GM18909 (cell line): ENCODE measurements at regions not wholly inside any gene's neighbourhood (a gene's known extent, or its start where the extent isn't known, plus 50 kb on each side); places are given as distances from the start of the nearest gene placed in this dataset.
"Not testable (repeated sequence)": the region's sequence is repeated elsewhere in the genome, so short reads cannot be mapped to it uniquely, and the experiment has no call there.

ENCODE experiments used
- ATAC-seq: cut with Tn5 transposase; IDR thresholded peaks from one replicate; pipeline ENCODE4 v1.9.1; 2021; ENCODE audit warnings: mild to moderate bottlenecking; ENCODE audit not compliant: unreplicated experiment, poor library complexity

DNA sequence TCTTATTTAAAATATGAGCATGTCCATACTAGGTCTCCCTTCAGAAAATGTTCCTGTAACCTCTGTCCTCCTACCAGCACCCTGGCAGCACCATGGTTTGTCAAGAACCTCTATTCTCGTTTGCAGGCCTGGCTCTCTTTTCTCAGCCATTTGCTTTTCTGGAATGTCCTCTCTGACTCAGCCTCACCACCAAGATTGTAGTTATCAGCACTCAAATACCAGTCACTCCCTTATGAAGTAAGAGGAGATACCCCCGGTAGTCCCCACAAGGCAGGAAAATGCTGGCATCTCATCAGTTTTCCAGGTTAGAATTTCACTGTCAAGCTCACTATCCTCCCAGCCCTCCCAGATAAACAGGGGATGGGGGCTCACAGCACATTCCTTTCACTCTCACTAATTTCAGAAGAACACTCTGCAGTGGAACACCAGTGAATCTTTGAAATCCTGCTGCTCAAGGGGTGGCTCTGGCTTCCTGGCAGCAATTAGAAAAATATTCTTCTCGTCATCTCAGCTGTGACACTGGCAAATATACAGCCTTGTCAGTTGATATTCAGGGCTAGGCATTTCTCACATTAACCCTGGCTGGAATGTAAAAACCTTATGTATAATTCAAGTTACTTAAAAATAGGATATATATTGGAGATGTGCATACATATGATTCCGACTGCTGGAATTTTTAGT, 129.2 kb downstream of the TBX18 start:
- ATAC-seq, result no peak

DNA sequence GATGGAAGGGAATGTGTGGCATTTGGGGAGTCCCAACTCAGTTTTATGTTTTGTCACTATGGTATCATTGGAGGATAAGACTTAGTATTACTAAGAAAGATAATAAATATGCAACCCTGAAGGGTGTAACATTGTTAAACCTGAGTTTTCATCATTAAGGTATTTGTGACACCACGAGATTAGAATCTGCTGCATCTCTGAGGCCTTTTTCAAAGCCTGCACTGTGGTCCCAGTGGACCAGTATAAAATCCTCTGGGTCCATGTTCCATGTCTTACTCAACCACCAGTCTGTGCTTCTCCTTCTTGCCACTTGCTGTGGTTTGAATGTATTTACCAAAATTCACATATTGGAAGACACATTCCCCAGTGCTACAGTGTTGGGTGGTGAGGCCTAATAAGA, 130.6 kb downstream of the TBX18 start:
- ATAC-seq, result no peak

DNA sequence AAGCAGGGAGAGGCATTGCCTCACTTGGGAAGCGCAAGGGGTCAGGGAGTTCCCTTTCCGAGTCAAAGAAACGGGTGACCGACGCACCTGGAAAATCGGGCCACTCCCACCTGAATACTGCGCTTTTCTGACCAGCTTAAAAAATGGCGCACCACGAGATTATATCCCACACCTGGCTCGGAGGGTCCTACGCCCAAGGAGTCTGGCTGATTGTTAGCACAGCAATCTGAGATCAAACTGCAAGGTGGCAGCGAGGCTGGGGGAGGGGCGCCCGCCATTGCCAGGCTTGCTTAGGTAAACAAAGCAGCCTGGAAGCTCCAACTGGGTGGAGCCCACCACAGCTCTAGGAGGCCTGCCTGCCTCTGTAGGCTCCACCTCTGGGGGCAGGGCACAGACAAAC, 137.9 kb downstream of the TBX18 start:
- ATAC-seq, result not testable (repeated sequence)

DNA sequence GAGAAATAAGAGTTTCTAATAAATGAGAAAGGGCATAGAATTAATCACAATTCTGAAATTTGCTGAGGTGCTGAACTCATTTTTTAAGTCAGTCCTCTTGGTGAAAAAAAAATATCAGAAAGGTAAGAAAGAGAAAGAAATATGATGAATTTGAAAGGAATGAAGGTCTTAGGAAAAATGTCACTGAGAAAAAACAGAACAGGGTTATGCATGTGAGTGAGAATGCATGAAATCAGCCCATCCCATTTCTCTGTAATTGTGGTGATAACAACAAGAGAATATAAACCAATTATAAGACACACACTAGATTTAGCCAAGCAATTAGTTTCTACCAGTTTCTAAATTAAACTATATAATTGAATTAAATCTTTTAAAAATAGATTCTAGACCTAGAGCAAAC, 138.9 kb downstream of the TBX18 start:
- no peak for ATAC-seq

DNA sequence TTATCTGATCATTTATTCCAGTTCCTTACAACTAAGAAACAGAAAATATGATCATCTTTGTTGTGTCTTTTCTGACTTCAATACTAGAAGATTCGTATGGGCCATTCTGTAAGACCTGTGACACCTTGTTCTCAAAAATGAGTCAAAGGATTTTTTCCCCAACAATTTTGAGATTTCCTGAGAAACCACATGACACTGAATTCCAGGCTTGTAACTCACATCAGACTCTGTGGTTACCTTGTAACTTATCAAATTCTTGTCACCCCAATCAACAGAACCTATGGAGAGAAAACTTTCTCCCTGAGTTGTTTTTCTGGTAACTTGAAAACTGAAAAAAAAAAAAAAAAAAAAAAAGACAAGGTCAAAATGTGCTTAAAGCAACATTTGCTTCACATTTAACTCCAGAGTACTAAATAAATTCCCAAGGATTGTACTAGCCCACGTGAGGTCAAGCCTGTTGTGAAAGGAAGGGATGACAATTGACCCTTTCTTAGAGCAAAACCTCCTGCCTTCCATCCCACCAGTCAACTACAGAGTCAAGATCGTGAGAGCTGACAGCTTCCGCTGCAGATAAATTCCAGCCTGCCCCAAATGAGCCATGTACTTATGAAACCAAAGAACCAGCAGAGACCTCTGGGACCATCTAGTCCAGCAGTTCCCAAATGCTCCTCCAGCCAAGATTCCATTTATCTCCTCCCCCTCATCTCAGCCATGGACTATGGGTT, 140.3 kb downstream of the TBX18 start:
- ATAC-seq, result no peak

DNA sequence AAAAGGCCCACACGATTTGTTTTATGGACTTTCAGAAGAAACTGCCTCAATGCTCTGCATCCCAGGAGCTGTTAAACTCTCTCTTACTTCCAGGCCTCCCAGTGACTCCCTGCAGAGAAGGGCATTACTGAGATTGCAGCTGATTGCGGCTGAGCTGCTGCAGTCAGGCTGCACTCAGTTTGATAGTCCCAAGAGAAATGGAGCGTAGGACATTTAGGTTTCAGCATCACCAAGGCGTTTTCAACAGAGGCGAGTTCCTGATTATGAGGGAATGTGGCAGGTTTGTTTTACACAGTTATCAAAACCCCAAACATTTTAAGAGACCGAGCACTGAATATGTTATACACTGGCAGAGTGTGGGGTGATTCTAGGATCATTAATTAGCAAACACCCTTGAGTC, 145.6 kb downstream of the TBX18 start:
- ATAC-seq, result no peak

DNA sequence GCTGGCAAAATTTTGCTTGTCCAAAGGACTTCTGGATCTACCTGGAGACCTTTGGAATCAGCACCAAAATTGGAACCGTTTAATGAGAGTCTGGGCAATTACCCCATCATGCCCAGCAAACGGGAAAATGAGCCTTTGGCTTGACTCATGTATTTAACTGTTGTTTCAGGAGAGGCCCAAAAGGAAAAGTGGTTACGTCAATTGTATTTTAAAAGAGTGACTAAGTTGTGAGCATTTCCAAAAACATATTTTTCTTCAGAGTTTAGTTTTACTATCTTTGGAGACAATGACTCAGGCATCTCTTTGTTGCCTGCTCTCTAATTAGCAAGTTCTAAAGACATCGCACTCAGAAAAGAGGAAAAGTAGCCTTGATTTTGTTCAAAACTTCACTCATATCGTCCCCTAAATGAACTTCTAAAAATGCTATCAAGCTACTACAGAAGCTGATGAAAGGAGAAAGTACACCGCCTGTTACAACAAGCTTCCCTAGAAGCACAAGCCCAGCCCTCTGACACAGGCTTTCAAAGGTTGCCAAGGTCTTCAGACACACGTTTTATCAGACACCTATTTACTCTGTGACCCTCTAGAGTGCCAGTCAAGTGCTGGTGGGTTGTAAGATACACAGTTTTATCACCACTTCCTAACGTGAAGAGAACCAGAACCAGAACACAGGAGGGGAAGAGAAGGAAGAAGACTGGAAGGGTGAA, 146.2 kb downstream of the TBX18 start:
- ATAC-seq, result no peak

DNA sequence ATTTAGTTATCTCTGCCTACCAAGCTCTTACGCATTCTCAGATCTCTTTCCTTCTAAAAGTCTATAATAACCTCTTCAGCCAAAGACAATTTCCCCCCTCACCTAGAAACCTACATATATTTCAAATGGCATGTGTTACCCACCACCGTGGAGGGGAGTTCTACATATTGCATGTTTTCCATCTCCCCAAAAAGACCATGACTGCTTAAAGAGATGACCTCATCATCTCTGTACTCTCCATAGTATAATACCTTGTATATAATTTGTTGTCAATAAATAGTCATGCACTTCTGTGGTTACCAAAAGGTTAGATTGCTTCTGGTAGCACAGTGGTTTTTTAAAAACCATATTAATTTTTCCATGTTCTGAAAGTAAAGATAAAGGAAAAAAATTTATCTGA, 148.4 kb downstream of the TBX18 start:
- ATAC-seq, result no peak

DNA sequence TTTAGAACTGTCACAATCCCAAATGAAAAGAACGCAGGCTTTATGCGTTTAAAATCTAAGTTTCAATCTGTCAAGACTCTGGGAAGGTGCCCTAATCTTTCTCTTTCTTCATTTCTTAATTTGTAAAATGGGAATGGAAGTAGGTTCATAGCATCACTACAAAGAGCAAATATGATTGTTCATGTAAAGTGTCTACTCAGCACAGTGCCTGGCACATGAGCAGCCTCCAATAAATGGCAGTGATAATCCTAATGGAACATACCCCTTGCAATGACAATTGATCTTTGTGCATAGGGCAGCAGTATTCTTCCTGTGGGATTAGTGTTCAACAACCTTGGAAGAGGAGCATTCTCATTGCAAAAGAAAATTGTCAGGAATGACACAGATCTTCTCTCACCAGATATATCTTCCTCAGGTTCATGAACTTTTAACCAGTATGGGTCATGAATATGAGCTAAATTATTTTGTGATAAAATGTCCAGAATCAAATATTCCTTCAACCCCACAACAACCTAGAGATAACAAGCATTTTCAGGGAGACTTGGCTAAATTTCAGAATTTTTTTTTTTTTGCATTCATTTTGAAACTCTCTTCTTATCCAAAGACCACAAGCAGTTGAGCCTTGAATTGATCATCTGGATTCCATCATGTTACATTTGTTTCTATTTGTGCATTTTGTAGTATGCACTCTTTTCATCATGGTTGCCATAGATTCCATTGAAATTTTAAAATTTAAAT, 149.1 kb downstream of the TBX18 start:
- ATAC-seq, result no peak

DNA sequence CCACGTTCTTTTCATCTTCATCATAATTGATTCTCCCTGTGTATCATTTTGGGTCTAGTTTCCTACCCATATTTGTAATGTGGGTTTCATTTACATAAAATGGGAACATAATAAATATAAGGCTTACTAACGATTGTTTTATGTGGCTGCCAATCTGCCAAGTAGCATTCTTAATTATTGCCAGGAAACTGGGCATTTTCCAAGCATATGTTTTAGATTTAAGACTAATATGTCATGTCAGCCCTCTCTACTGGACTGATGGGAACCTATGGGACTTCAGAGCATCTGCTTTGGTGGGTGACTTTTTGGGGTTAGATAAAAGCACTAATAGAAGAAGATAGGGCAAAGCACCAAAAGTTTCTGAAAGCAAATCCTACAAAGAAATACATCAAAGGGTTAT, 157.5 kb downstream of the TBX18 start:
- ATAC-seq, result no peak

DNA sequence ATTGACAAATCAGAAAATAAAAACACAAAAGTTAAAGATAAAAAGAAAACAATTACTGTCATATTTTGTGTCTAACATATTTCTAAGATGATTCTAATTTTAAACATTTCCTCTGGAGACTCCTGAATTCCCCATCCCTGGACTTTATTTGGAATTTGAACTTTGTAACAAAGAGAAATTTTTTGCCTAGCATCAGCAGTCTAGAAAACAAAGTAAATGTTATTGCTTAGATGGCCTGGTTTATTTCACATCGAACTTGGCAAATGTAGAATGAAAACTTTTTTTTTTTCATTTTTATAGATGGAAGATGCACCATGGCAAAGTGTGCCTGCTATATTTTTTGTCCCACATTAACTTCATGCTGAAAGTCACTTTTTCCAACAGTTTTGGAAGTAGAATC, 159.1 kb downstream of the TBX18 start:
- no peak for ATAC-seq

DNA sequence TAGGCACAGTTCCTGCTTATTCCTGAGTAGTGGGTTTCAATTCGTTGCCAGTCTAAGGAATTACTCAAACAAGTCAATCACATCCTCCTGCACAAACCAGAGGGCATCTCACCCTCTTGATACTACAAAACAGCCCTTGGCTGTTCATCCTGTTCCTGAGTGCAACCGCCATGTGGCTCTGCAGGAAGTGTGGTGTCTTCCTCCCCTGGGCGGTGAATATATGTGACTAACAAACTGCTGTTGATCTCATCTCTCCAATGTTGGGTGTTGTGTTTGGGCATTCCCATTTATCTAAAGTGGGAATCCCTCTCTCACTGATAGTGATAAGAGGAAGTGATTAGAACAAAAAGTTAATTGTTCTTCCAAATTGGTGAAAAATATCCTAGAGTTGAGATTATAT, 163.0 kb downstream of the TBX18 start:
- ATAC-seq, result no peak

DNA sequence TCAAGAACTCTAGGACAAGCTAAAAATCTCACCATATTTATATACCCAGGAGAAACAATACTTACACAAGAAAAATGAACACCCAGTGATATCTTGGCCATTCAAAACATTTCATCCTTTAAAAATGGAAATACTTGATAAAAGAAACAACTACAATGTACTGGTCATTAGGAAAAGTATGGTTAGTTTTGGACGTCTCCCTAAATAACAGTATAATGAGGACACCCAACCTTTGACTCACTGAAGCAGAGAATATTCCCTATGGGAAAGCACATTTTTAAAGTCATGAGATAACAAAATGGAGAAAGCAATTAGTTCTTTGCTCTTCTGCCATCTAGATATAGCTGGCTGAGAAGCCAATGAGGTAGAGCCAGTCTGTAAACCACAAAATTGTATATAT, 164.4 kb downstream of the TBX18 start:
- no peak for ATAC-seq

DNA sequence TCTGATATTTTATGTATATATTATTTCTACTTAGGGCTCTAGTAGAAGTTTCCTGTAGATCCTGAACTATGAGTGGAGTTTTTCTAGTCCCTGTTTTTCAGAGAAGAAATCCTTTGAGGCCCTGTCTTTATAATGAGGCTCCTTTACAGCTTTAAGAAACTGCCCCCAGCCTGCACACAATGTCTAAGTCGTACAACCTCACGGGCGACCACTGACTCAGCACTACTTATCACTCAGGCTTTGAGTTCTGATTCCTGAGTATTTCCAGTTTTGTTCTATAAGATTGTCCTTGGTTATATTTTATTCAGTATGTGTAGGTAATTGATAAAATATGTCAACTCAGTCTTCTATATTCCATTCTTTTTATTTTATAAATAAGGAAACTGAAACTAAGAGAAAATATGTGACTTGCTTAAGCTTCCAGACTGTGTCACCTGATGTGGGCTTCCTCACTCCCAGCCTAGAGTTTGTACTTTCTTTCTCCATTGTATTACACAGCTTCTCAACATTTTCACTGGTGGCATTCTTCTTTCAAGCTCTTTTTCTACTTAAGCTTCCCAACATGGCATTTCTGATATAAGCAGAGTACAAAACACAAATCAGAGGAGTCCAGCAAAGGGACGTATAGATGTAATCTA, 167.0 kb downstream of the TBX18 start:
- ATAC-seq, result no peak

DNA sequence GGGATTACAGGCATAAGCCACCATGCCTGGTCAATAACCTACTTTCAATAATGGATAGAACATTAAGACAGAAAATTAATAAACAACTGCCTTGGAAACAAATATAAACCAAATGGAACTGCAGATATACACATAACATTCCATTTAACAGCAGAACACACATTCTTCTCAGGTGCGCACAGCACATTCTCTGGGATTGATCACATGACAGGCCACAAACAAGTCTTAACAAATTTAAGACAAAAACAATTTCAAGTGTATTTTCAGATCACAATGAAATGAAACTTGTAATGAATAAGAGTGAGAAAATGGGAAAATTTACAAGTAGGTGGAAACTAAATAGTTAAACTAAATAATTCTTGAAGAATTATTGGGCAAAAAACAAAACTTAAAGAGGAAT, 167.9 kb downstream of the TBX18 start:
- ATAC-seq, result no peak

DNA sequence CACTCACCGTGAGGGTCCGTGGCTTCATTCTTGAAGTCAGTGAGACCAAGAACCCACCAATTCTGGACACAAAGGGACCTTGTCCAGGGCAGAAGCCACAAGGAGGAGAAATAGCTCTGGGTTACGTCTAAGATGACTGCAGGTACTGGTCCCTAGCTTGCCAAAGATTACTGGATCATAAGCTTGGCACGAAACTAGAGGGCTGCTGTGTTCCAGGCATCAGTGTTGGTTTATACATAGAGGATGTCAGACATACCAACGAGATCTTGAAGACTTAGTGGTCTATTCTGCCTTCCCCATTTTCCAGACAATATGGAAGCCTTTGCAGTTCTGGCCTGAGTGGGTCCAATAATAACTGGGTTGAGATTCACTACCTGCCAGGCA, 175.7 kb downstream of the TBX18 start:
- ATAC-seq, result no peak

DNA sequence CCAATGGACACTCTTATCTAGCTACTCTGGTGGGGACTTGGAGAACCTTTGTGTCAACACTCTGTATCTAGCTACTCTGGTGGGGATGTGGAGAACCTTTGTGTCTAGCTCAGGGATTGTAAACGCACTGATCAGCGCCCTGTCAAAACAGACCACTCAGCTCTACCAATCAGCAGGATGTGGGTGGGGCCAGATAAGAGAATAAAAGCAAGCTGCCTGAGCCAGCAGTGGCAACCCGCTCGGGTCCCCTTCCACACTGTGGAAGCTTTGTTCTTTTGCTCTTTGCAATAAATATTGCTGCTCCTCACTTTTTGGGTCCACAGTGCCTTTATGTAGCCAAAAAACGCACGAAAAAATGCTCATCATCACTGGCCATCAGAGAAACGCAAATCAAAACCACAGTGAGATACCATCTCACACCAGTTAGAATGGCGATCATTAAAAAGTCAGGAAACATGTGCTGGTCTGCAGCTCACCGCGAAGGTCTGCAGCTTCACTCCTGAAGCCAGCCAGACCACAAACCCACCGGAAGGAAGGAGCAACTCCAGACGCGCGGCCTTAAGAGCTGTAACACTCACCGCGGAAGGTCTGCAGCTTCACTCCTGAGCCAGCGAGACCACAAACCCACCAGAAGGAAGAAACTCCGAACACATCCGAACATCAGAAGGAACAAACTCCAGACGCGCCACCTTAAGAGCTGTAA, 176.3 kb downstream of the TBX18 start:
- ATAC-seq, result not testable (repeated sequence)

DNA sequence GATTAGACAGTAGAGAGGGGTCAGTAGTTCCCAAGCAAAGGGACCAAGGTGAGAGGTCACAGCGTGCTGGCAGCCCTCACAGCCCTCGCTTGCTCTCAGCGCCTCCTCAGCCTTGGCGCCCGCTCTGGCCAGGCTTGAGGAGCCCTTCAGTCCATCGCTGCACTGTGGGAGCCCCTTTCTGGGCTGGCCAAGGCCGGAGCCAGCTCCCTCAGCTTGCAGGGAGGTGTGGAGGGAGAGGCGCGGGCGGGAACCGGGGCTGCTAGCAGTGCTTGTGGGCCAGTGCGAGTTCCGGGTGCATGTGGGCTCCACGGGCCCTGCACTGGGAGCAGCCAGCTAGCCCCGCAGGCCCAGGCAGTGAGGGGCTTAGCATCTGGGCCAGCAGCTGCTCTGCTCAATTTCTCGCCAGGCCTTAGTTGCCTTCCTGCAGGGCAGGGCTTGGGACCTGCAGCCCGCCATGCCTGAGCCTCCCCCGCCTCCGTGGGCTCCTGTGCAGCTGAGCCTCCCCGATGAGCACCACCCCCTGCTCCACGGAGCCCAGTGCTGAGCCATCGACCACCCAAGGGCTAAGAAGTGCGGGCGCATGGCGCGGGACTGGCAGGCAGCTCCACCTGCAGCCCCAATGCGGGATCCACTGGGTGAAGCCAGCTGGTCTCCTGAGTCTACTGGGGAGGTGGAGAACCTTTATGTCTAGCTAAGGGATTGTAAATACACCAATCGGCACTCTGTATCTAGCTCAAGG, 177.0 kb downstream of the TBX18 start:
- ATAC-seq, result not testable (repeated sequence)

DNA sequence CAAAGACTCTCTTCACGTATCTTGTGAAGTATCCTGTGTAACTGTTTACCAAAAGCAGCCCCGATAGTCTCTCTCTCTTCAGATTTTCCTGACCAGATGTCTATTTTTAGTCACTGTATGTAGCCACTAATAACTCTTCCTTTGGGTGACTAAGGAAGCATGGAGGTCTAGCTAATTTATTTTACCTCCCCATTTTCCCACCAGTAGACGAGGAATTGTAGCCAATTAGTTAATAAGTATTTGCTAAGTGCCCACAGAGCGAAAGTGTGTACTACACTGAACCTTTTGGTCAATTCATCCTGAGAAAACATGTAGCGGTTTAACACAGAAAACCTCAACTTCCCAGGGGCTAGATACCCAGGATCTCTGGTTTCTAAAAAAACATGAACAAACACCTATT, 180.6 kb downstream of the TBX18 start:
- ATAC-seq, result no peak
